ENCODE measurements at regions not wholly inside any gene's neighbourhood (a gene's known extent, or its start where the extent isn't known, plus 50 kb on each side); places are given as distances from the start of the nearest gene placed in this dataset.

- no peak for TF ChIP-seq ZNF704 (CRISPR knock-in tag; IDR thresholded peaks at IDR 0.05; ENCODE audit: borderline replicate concordance)
- TF ChIP-seq ZNF567 (CRISPR knock-in tag; IDR thresholded peaks at IDR 0.05; ENCODE audit: borderline replicate concordance) = no peak
- no peak for TF ChIP-seq SRSF4 (IDR thresholded peaks at IDR 0.05; ENCODE audit: low read depth, low read length, poor library complexity, severe bottlenecking)
- no peak for TF ChIP-seq ZBTB34 (CRISPR knock-in tag; IDR thresholded peaks at IDR 0.05)
- TF ChIP-seq STAG1 (CRISPR knock-in tag; IDR thresholded peaks at IDR 0.05) = no peak
- TF ChIP-seq IRX3 (CRISPR knock-in tag; IDR thresholded peaks at IDR 0.05; ENCODE audit: borderline replicate concordance, low read depth) = no peak
- peak; percentile 80 for TF ChIP-seq IKZF5 (CRISPR knock-in tag; IDR thresholded peaks at IDR 0.05)
- TF ChIP-seq NCOA1 (CRISPR knock-in tag; IDR thresholded peaks at IDR 0.05) = no peak
- TF ChIP-seq ADNP (CRISPR knock-in tag; IDR thresholded peaks at IDR 0.05) = no peak
- no peak for TF ChIP-seq GLMP (CRISPR knock-in tag; IDR thresholded peaks at IDR 0.05; ENCODE audit: borderline replicate concordance)
- TF ChIP-seq ZNF546 (CRISPR knock-in tag; conservative IDR thresholded peaks at IDR 0.05) = no peak
- TF ChIP-seq ZNF703 (CRISPR knock-in tag; IDR thresholded peaks at IDR 0.05; ENCODE audit: borderline replicate concordance) = no peak
- no peak for TF ChIP-seq ZNF556 (CRISPR knock-in tag; IDR thresholded peaks at IDR 0.05; ENCODE audit: borderline replicate concordance)
- no peak for TF ChIP-seq CERS6 (CRISPR knock-in tag; IDR thresholded peaks at IDR 0.05)
- no peak for TF ChIP-seq RAD21 (CRISPR knock-in tag; IDR thresholded peaks at IDR 0.05)
- TF ChIP-seq ZNF20 (CRISPR knock-in tag; IDR thresholded peaks at IDR 0.05) = no peak
- no peak for TF ChIP-seq NRL (CRISPR knock-in tag; IDR thresholded peaks at IDR 0.05; ENCODE audit: borderline replicate concordance)
- TF ChIP-seq NCOA5 (CRISPR knock-in tag; IDR thresholded peaks at IDR 0.05) = no peak
- TF ChIP-seq ZNF580 (CRISPR knock-in tag; IDR thresholded peaks at IDR 0.05; ENCODE audit: borderline replicate concordance, low read depth) = no peak
- TF ChIP-seq ZNF549 (CRISPR knock-in tag; IDR thresholded peaks at IDR 0.05) = no peak
- TF ChIP-seq CHCHD3 (CRISPR knock-in tag; IDR thresholded peaks at IDR 0.05) = no peak
- no peak for TF ChIP-seq MIER2 (CRISPR knock-in tag; IDR thresholded peaks at IDR 0.05)
- no peak for TF ChIP-seq ZNF18 (CRISPR knock-in tag; IDR thresholded peaks at IDR 0.05; ENCODE audit: insufficient replicate concordance)
Measured at GRCh38 chr2:55109219-55109891, 59.1 kb upstream of the RTN4 start (continued).

All from HepG2 (cell line).